ENCODE measurements at regions not wholly inside any gene's neighbourhood (a gene's known extent, or its start where the extent isn't known, plus 50 kb on each side); places are given as distances from the start of the nearest gene placed in this dataset.
A peak's percentile ranks its signal among the peaks of the same experiment; 100 is the strongest.

DNA sequence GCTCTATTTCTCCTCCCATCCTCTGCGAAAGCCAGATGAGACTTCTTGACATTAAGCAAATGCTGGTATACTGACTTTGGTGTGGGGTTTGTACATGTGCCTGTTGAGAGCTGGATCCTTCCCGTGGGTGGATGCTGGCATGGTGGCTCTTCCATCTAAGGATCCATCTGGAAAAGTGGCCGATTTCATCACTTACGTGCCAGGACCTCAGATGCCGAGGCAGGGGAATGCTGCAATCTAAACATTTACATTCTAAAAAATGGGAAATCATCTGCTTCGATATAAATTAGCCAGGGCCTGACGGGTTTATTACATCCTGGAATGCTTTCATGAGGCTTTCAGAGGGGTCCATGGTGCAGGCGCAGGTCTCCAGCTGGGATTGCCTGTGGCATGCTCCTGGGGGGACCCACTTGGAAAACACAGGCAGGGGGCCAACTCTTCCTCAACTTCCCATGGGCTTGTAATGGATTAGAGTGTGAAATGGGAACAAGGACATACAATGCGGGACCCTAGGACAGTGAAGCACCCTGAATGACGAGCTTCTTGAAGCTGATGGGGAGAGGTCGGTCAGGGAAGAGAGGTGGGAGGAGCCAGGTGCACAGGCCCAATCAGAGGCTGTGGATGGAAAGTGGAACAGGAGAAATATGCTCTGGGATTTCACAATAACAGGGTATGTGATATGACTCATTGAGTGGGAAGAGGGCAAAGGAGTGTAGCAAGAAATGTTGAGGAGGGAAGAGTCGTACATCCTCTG is 105.5 kb upstream of the PITX1 start:
- no peak for DNase-seq (ENCODE audit: low read depth in 2 of 2)

DNA sequence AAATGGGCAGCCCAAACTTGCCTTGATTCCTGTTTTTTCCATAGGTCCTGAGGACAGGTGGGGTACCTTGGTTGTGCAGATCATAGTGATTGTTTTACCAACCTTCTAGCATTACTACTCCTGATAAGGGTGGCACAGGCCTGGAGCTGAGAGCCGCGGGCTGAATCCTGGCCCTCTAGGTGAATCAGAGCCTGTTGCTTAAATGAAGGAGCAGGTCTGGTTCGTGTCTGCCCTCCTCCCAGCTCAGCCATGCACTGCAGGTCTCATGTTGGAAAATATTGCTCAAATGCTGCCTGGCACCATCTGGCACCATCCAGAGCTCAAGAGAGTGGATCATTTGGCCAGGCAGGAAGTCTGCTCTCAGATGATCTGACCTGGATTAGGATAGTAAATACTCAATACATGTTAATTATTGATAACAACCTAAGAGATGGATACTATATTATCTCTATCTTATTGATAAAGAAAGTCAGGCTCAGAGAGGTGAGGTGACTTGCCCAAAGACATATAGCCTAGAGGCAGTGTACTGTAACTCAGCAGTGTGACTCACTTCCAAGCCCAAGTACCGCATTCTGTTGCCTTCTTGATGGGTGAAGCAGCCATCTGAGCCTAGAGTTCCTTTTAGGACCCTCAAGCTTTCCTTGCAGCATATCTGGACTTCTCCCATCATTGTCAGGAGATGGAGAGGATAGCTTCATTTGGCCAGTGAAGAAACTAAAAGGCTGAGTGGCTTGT is 104.3 kb upstream of the PITX1 start:
- no peak for DNase-seq (ENCODE audit: low read depth in 2 of 2)

DNA sequence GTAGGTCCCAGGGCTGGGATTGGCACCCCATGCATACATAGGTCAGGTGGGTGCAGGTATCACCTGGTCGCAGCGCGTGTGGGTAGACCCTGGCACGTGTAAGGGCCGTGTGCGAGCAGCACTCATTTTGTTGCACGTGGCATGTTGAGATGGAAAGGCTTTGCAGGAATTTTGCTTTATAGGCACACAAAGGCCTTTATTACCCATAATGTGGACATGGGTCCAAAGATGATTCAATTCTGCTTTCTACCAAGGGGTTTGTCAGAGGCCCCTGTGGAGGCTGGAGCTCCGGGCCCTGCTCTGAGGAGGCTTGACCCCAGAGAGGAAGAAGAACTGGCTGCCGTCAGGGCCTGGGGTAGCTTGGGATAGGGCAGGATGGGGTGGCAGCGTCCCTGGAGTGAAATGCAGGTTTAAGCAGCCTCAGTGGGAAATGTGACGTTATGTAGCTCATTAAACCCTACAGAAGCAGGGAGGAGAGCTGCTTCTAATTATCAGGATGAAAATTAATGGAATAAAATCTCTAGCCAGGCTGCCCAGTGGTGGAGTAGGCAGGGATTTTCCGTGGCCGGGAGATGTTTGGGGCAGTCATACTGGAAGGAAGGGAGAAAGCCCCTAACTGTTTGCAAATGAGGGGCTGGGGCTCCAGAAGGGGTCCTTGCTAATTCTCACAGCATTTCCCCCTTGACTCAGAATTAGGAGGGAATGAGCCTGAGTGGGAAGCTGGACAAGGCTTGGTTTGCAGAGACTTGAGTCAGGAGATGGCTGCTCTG is 103.3 kb upstream of the PITX1 start:
- DNase-seq (ENCODE audit: low read depth in 2 of 2) = no peak

DNA sequence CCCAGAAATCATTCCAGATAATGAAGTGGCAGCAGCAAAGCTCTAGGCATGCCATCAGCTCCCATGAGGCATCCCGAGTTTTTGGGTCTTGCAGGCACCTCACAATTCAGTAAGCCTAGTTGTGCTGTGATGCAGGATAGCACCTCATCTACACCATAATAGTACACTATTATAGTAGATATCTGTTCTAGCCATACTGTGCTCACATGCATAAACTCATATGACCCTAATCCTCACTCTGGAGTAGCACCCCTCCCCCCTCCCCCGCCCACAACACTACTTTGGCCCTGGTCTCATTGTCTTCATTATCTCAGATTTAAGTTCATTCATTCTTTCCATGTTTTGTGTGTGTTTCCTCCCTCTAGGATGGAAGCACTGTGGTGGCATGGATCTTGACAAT is 102.5 kb upstream of the PITX1 start:
- DNase-seq (ENCODE audit: low read depth in 2 of 2) = no peak

DNA sequence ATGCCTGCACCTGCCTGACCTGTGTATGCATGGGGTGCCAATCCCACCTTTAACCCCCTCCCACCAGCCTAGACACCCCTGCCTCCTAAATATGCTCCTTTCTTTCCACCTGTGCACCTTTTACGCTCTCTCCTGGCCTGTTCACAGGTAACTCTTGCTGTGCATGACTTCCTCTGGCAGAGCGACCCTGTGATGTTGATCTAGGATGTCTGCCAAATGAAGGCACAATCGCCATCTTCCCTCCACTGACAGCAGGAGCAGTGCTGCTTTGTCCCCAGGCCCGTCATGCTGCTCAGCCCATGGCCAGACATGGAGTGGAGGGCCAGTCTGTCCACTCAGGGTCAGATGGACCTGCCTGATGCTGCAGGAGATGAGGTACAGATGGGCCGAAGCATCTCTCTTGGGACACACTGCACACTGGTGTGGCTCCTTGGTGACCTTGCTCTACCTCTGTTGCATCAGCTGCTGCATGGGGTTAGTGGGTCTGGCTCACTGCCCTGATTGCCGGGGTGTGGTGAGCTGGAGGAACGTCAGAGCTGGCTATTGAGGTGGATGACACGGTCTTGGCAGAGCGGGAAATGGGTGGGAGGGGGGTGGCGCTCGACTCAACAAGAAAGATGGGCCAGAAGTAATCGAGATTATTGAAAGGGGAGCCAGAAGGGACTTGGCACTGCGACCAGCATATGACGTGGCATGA is 101.7 kb upstream of the PITX1 start:
- no peak for DNase-seq (ENCODE audit: low read depth in 2 of 2)

DNA sequence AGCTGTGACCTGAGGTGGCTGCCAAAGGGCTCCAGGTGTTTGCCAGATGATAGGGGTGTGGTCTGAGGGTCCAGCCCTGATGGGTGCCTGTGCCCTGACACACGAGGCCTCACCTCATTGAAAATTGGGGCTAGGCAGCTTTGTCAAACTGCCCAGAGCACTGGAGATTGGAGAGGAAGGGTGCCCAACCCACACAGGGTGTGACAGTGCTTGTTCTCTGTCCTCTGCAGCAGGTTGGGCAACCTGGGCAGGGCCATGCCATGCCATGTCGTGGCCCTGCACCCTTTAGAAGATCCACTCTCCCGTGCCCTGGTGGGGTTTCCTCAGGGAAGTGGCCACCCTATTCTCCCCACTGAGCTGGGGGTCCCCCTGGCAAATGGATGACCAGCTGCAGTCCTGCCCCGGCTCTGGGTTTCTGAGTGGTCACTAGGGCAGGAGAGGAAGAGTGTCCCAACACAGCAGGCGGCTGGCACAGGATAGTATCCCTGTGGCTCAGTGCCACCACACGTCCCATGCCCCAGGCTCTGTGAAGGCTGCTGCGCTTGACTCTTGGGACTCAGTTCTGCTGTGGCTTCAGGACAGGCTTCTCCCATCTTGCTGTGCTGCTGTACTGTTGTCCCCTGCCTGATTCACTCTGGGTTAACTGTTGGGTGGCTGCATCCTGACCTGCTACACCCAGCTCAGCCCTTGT is 100.8 kb upstream of the PITX1 start:
- DNase-seq (ENCODE audit: low read depth in 2 of 2) = no peak

DNA sequence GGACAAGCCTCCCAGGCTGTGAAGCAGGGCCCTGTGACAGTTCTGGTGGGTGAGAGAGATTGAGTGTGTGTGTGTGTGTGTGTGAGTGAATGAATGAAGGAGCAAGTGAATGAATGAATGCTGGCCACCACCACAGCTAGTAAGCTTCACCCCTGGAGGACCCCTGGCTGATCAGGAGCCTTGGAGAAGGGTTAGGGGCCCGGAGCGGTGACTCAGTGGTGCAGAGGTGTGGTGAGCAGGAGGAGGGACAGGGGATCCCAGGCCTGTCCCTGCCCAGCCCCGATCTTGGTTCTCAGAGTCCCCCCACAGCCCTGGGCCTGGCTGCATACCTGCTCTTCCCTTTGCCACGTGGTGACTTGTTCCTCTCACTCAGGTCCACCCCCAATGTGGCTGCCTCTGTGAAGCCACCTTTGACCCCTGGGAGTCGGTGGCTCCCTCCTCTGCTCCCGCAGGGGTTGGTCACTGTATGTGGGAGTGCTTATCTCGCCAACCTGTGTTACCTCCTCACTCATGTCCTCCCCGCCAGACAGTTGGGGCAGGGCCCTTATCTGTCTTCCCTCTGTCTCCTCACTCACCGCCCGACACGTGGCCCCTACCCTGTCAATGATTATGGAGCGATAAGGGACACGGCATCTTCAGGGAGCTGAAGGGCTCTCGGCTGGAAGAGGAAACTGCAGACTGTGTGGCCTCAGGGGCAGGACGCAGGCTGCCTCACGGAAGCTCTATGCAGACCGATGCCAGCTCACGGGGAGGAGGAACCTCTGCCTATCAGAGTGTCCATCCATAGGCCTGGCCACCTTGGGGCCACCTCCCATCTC is 99.9 kb upstream of the PITX1 start:
- DNase-seq (ENCODE audit: low read depth in 2 of 2) = no peak

DNA sequence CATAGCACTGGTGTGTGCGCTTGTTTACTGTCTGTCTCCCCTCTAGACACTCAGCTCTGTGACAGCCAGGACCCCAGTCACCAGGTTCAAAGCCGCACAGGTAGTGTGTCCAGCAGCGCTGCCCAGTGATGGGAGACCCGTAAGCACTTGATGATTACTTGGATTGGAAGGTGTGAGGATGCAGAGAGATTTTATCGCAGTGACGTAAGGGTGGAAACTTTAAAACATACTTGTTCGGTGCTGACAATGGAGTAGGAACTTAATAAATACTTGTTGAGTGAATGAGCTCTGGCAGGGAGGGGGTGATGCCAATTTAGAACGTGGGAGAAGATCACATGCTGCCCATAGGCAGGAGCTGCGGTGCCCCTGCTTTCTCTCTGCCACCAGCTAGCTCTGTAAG is 99.2 kb upstream of the PITX1 start:
- no peak for DNase-seq (ENCODE audit: low read depth in 2 of 2)

DNA sequence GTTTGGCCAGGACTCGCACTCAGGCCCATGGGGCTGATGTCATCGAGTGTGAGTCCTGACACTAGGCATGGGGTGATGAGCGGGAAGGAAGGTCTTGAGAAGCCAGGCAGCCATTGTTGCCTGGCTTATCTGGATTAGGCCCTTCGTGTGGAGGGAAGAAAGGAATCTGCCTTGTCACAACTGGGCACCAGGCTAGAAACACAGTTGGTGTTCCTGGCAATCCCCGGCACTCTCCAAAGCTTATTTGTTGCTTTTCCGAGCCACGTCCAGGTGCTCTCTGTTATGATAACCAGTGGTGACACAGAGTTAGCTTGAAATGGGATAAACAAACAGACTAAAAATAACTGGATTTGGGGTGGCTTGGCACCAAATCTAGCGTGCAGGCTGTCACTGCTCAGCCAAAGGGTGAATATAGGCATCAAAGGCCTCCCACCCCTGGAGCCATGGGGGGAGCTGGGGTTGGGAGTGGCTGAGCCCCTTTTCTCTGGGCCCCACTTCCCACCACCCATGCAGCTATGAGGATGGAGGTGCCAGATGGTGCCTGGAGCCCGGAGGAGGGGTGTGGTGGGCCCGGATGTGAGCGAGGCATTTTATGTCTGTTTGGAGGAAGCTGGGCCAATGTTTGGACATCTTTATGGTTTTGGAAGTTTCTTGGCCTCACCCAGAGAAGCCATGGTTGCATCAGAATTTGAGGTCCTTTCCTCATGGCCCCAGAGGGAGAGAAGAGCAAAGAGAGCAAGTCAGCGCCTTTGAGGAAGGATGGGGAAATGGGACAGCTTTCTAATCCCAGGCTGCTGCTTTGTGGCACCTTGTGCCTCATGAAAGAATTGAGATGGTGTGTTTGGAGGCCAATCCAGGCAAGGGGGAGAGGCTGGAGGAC is 98.0 kb upstream of the PITX1 start:
- DNase-seq (ENCODE audit: low read depth in 2 of 2) = no peak

DNA sequence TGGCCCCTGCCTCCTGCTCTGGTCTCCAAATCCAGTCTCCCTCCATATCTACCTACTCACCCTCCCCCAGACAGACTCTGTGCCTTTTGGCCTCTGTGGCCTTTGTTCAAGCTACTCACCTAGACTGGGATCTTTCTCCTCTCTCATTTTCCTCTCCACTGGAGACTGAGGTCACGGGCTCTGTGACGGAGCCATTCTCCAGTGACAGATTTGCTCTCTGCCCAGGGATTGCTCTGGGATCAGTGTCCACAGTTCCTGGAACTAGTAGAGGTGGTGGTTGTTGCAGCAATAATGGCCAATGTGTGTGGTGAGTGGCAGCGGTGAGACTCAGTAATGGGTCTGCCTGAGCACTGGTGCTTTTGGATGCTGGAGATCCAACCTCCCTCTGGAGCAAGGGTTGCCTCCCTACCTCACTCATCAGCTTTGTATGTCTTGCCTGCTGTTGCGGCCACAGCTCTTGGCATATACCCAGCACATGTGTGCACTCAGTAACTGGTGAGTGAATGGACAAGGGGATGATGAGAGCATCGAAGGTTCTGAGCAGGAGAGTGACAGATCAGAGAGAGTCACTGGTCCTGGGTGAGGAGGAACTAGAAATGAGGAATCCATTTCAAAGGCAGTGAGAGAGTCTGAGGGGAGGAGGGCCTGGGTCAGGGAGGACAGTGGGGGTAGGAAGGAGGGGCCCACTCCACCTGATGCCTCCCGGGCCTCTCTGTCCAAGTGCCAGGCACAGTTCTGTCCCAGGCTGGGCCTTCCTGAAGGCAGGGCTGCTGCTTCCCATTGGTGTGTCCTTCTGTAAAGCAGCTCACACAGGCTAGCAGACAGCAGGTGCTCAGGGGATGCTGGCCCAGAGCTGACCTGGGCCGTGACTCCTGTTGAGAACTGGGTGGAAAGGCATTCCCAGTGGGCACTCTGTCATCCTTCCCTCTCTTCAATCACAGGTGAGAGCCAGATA is 96.5 kb upstream of the PITX1 start:
- no peak for DNase-seq (ENCODE audit: low read depth in 2 of 2)

DNA sequence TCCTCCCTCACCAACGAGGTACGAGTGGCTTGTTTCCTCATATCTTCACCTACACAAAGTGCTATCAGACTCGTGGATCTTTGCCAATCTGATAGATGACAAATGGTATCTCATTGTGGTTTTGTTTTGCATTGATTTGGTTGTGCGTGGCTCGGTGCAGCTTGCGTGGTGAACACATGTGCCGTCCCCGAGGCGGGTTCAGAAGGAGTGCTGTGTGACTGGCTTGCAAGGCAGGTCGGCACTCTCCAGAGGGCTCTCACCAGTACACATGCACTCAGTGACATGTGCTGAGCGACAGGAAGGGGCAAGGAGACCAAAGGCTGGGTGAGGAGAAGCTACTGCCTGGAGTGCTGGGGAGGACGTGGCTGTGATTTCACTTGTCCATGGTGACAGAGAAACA is 95.3 kb upstream of the PITX1 start:
- DNase-seq (ENCODE audit: low read depth in 2 of 2) = peak in 1 of 2 donors; percentile 17

DNA sequence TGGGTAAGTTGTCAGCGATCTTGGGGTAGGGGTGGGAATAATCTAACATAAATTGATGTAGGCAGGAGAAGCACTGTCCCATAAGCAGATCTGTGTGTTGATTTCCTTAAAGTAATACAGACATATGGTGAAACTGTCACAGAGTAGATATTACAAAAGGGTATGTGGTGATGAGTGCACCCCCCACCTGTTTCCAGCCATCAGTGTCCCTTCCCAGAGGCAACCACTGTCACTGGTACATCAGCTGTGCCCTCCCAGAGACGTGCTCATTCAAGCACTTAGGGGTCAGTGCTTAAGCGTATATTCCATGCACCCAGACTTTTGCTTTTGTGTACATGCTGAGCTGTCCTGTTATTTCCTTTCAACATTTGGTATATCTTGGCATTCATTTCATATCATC is 94.3 kb upstream of the PITX1 start:
- DNase-seq (ENCODE audit: low read depth in 2 of 2) = no peak

DNA sequence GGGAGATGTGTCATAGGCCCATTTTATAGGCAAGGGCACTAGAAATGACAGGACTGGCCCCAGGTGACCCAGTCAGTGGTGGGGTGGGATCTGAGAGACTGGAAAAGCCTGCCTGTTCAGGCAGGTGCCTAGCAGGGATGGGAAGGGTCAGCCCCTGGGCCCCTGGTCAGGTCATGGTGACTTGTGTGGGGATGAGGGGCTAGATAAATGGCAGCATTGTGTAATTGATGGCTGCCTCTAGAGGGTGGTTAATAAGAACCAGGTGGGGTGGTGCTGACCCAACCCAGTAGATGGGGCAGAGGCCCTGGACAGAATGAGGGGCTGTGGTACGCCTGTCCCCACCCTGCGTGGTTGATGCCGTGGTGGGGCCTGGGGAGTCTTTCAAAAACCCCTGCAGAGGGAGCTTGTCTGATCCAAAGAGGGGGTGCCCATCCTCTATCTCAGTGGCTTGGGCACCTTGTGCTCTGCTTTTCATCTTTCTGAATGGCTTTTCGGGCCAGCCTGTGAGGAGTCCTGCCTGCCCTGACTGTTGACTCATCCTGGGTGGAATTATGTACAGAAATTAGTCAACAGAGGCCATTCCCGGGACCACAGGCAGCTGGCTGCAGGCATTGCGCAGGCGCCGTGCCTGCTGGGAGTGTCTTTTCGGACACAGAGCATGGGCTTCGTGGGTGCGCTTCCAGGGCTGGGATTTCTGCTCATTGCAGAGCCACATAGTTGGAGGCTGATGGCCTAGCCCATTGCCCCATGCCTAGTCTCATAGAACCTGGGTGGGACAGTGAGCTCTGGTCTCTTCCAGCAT is 93.6 kb upstream of the PITX1 start:
- no peak for DNase-seq (ENCODE audit: low read depth in 2 of 2)

DNA sequence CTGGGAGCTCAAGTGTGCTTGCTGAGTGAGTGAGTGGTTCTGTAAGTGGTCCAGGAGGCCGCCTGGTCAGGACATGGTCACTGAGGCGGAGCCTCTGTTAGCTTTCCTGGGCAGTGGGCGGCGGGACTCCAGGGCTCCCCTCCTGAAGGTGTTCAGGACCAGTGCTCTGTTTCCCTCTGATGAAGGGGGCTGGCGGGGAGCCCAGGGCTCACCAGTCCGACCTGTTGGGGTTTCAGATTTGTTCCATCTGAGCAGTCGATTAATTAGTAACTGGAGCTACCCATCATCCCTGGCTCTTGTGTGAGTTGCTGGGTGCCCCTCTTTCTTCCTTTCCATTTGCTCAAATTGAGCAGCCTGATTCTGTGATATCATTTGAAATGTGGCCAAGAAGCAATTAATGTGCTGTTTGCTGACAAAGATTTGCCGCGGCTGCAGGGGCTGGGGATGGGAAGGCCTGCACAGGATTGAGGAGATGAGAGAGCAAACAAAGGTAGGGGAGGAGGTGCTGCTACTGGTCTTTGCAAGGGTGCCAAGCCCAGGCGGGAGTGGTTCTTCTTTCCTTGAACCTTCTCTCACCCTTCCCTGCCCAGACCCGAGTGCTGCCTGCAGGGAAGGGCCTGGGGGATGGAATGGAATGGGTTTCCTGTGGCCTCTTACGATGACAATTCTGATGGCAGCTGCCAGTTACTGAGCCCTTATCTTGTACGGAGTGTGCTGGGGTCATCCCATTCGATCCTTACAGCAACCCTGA is 92.8 kb upstream of the PITX1 start:
- no peak for DNase-seq (ENCODE audit: low read depth in 2 of 2)

DNA sequence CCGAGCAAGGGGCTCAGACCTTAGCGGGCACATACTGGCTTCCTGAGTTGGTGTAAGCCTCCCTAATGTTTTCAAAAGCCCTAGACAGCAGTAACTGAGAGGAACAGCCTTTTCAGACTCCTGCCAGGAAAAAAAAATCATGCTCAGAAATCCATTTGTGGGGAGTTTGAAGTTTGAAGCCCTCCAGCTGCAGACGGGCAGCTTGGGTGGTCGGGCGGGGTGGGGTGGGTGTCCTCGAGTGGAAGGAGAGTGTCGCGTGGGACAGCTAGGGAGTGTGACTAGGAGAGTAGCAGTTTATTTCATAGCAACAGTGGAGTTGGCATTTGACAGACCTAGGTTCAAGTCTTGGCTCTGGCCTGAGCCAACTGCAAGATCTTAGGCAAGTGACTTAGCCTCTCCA is 90.7 kb upstream of the PITX1 start:
- DNase-seq (ENCODE audit: low read depth in 2 of 2) = no peak

DNA sequence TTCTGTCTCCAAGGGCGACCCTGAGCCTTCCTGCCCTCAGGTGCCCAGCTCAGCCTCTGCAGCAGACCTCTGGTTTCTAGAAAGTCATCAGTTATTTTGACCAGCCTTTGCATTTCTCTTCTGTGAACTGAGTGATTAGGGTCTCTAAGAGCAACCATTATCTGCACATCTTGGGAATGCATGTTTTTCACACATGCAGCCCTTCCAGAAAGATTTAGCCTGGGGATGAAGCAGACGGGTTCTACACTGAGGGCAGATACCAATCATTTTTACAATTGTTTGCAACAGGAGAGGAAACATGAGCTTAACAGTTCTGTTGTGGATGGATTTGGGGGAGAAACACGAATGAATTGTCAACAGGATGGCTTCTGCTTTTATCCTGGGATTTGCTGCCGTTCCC is 90.1 kb upstream of the PITX1 start:
- DNase-seq (ENCODE audit: low read depth in 2 of 2) = no peak

DNA sequence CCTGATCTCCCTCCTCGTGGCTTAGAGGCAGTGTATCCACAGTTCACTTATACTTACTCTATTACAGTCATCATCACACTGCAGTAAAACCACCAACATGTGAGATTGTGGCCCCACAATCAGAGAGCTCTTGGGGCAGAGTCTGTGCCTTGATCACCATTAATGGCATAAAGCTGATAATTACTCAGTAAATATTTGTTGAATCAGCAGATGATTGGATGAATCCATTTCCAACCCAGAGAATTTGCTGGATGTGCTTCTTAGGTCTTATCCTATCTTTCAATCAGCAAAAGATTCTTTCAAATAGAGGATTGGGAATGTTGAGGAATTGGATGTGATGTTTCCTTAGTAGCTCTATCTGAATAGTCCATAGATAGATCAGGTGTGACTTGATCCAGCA is 88.8 kb upstream of the PITX1 start:
- no peak for DNase-seq (ENCODE audit: low read depth in 2 of 2)

All from stimulated activated CD8-positive, alpha-beta memory T cell treated with anti-CD3 and anti-CD28 coated beads, Interleukin-15, amount 100 ng/mL, for 48 hours (primary cell).